ENCODE measurements at regions not wholly inside any gene's neighbourhood (a gene's known extent, or its start where the extent isn't known, plus 50 kb on each side); places are given as distances from the start of the nearest gene placed in this dataset.

DNA sequence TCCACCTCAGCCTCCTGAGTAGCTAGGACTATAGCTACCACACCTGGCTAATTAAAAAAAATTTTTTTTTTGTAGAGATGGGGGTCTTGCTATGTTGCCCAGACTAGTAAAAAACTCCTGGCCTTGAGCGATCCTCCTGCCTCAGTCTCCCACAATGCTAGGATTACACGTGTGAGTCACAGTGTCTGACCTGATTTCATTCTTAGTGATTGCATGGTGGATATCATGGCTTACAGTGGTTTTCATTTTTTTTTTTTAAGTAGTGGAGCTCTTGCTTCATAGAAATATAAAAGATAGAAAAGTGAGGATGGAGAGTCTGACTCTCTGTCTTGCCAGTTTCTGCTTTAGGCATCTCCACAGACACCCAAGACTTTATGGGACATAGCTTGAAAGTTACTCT lies 83.6 kb downstream of the CDC42EP3 start:
- no peak overlapping the region for H3K4me3 Mint-ChIP-seq

DNA sequence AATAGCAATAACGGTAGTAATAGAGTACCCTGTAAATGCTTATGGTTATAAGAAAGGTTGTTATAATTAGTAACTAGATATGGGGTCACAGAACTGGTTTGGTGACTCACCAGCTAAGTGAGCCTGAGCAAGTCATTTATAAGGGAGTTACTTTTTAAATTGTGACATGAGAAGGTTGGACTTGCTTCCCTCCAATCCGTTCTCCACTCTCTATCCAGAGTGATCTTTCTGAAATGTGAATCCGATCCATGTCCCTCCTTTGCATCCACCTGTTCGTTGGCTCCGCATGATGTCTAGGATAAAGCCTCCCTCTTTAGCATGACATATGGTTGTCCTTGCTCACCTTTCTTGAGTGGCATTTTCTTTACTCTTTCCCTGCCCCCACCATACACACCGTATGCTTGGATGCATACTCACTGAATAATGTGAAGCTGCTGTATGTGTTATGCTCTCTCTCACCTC lies 83.1 kb downstream of the CDC42EP3 start:
- no peak overlapping the region for H3K4me3 ChIP-seq (ENCODE audit: low read length)
- TF ChIP-seq CTCF (IDR thresholded peaks at IDR 0.05) = no peak
- no peaks in the 10 kb centered on the region for H3K9me3 Mint-ChIP-seq
- intact Hi-C loops (cut with DNase I, micrococcal nuclease) = loop anchor here (2.0 to 5.0 kb wide), 2 partner anchors 16 to 51 kb away; no protein-coding TSS in a partner anchor
- CTCF ChIA-PET = interaction anchor here (1.0 to 2.6 kb wide), 2 partner anchors 12 to 61 kb away, joined by 3 to 11 read pairs; no protein-coding TSS in a partner anchor
- no peak for ATAC-seq (ENCODE audit: poor library complexity)
- no peaks in the 10 kb centered on the region for H3K36me3 ChIP-seq (ENCODE audit: insufficient read depth, low read length)
- DNase-seq = no peak
- no peak overlapping the region for H3K27ac ChIP-seq (ENCODE audit: low read depth in 1 of 2, low read length in 2 of 2)
- H3K4me1 Mint-ChIP-seq (ENCODE audit: low read depth) = peaks cover 81% of the 10 kb centered on the region
- H3K4me3 Mint-ChIP-seq = no peak overlapping the region
- no peaks in the 10 kb centered on the region for H3K27me3 Mint-ChIP-seq
- no peaks in the 10 kb centered on the region for H3K27me3 ChIP-seq (ENCODE audit: control insufficient read depth in 1 of 2, insufficient read depth in 2 of 2, low read length in 2 of 2)
- peaks cover 50% of the 10 kb centered on the region for H3K4me1 ChIP-seq (ENCODE audit: insufficient read depth, low read length)
- H3K9me3 ChIP-seq (ENCODE audit: control insufficient read depth in 1 of 2, insufficient read depth in 1 of 2, low read length in 2 of 2) = peaks cover 0 to under 1% of the 10 kb centered on the region in 2 experiments
- POLR2A ChIA-PET = interaction anchor here (9.5 kb wide), 1 partner anchor 12 kb away, joined by 121 read pairs; no protein-coding TSS in a partner anchor
- H3K27ac Mint-ChIP-seq = peak overlapping the region; percentile 86
- H3K36me3 Mint-ChIP-seq (ENCODE audit: low read depth) = no peaks in the 10 kb centered on the region

More for the DNA sequence above, 83.6 kb downstream of the CDC42EP3 start:
- H3K4me1 ChIP-seq (ENCODE audit: insufficient read depth, low read length) = peaks cover 55% of the 10 kb centered on the region
- no peaks in the 10 kb centered on the region for H3K36me3 ChIP-seq (ENCODE audit: insufficient read depth, low read length)
- POLR2A ChIA-PET = interaction anchor here (0.6 to 9.5 kb wide), 2 partner anchors 12 to 20 kb away, joined by 3 to 121 read pairs; no protein-coding TSS in a partner anchor
- H3K9me3 ChIP-seq (ENCODE audit: control insufficient read depth in 1 of 2, insufficient read depth in 1 of 2, low read length in 2 of 2) = no peaks in the 10 kb centered on the region
- no peak overlapping the region for H3K4me3 ChIP-seq (ENCODE audit: low read length)
- no peak for TF ChIP-seq CTCF (IDR thresholded peaks at IDR 0.05)
- CTCF ChIA-PET = interaction anchor here (1.0 to 2.8 kb wide), 2 partner anchors 13 to 61 kb away, joined by 3 to 27 read pairs; no protein-coding TSS in a partner anchor
- H3K4me1 Mint-ChIP-seq (ENCODE audit: low read depth) = peaks cover 86% of the 10 kb centered on the region
- H3K9me3 Mint-ChIP-seq = no peaks in the 10 kb centered on the region
- DNase-seq (peak in 1 of 14 experiments; percentile 41), ATAC-seq (ENCODE audit: poor library complexity) (no peak)
- H3K27me3 ChIP-seq (ENCODE audit: control insufficient read depth in 1 of 2, insufficient read depth in 2 of 2, low read length in 2 of 2) = no peaks in the 10 kb centered on the region
- H3K36me3 Mint-ChIP-seq (ENCODE audit: low read depth) = no peaks in the 10 kb centered on the region
- no peaks in the 10 kb centered on the region for H3K27me3 Mint-ChIP-seq
- peak overlapping the region; percentile 4 to 67 for H3K27ac ChIP-seq (ENCODE audit: low read depth in 1 of 2, low read length in 2 of 2)
- intact Hi-C loops (cut with DNase I, micrococcal nuclease) = loop anchor here (2.0 to 5.0 kb wide), 3 partner anchors 17 to 51 kb away; no protein-coding TSS in a partner anchor
- peak overlapping the region; percentile 86 for H3K27ac Mint-ChIP-seq

- H3K4me3 Mint-ChIP-seq = no peak overlapping the region
- Histone ChIP-seq H3K27me3 (ENCODE audit: control insufficient read depth in 1 of 2, insufficient read depth in 2 of 2, low read length in 2 of 2) (no peaks in the 10 kb centered on the region), H3K9me3 (ENCODE audit: control insufficient read depth in 1 of 2, insufficient read depth in 1 of 2, low read length in 2 of 2) (peaks cover 3 to 6% of the 10 kb centered on the region in 2 experiments), H3K36me3 (ENCODE audit: insufficient read depth, low read length) (no peaks in the 10 kb centered on the region), H3K27ac (ENCODE audit: low read depth in 1 of 2, low read length in 2 of 2) (no peak overlapping the region), H3K4me1 (ENCODE audit: insufficient read depth, low read length) (peaks cover 43% of the 10 kb centered on the region), H3K4me3 (ENCODE audit: low read length) (no peak overlapping the region)
- H3K9me3 Mint-ChIP-seq = no peaks in the 10 kb centered on the region
- ChIA-PET CTCF (interaction anchor here (0.6 to 2.6 kb wide), 2 partner anchors 11 to 175 kb away, joined by 3 to 11 read pairs; no protein-coding TSS in a partner anchor), POLR2A (interaction anchor here (0.6 to 9.5 kb wide), 4 partner anchors 11 to 80 kb away, joined by 3 to 121 read pairs (median 4); no protein-coding TSS in a partner anchor)
- H3K27ac Mint-ChIP-seq = peak overlapping the region; percentile 86
- ATAC-seq (ENCODE audit: poor library complexity) = no peak
- no peak for DNase-seq
- H3K4me1 Mint-ChIP-seq (ENCODE audit: low read depth) = peaks cover 71% of the 10 kb centered on the region
- no peak for TF ChIP-seq CTCF (IDR thresholded peaks at IDR 0.05)
- no peaks in the 10 kb centered on the region for H3K36me3 Mint-ChIP-seq (ENCODE audit: low read depth)
- intact Hi-C loops (cut with DNase I, micrococcal nuclease) = loop anchor here (2.0 to 5.0 kb wide), 2 partner anchors 16 to 52 kb away; no protein-coding TSS in a partner anchor
- H3K27me3 Mint-ChIP-seq = no peaks in the 10 kb centered on the region
These were observed 82.1 kb downstream of the CDC42EP3 start for GRCh38 chr2:37589298-37589697.

All from CD4-positive, alpha-beta T cell (primary cell).